ENCODE measurements at regions not wholly inside any gene's neighbourhood (a gene's known extent, or its start where the extent isn't known, plus 50 kb on each side); places are given as distances from the start of the nearest gene placed in this dataset.

GRCh38 chr5:18111906-18112465, 477.7 kb downstream of the TAF11L14 start:
- no peak for DNase-seq (ENCODE audit: low spot score)

- peak; percentile 24 for DNase-seq (ENCODE audit: low spot score)
These were observed 479.5 kb downstream of the TAF11L14 start for GRCh38 chr5:18113721-18114120.

GRCh38 chr5:18114151-18114757, 480.0 kb downstream of the TAF11L14 start:
- DNase-seq (ENCODE audit: low spot score): no peak

- DNase-seq (ENCODE audit: low spot score): no peak
These were observed 483.7 kb downstream of the TAF11L14 start for GRCh38 chr5:18117968-18118367.

- no peak for DNase-seq (ENCODE audit: low spot score)
These were observed 485.0 kb downstream of the TAF11L14 start for GRCh38 chr5:18119156-18119785.

GRCh38 chr5:18141222-18141621, 507.0 kb downstream of the TAF11L14 start:
- no peak for DNase-seq (ENCODE audit: low spot score)

GRCh38 chr5:18142831-18143230, 508.6 kb downstream of the TAF11L14 start:
- no peak for DNase-seq (ENCODE audit: low spot score)

GRCh38 chr5:18152671-18153070, 518.4 kb downstream of the TAF11L14 start:
- no peak for DNase-seq (ENCODE audit: low spot score)

GRCh38 chr5:18158166-18158565, 523.9 kb downstream of the TAF11L14 start:
- DNase-seq (ENCODE audit: low spot score): no peak

- no peak for DNase-seq (ENCODE audit: low spot score)
These were observed 525.1 kb downstream of the TAF11L14 start for GRCh38 chr5:18159331-18159730.

GRCh38 chr5:18171684-18172083, 537.4 kb downstream of the TAF11L14 start:
- DNase-seq (ENCODE audit: low spot score): no peak

- DNase-seq (ENCODE audit: low spot score): no peak
These were observed 545.3 kb downstream of the TAF11L14 start for GRCh38 chr5:18179579-18179978.

GRCh38 chr5:18181575-18181974, 547.3 kb downstream of the TAF11L14 start:
- no peak for DNase-seq (ENCODE audit: low spot score)

- no peak for DNase-seq (ENCODE audit: low spot score)
These were observed 561.6 kb downstream of the TAF11L14 start for GRCh38 chr5:18195910-18196309.

- DNase-seq (ENCODE audit: low spot score): no peak
These were observed 563.5 kb downstream of the TAF11L14 start for GRCh38 chr5:18197734-18198133.

GRCh38 chr5:18202164-18202563, 567.9 kb downstream of the TAF11L14 start:
- no peak for DNase-seq (ENCODE audit: low spot score)

- no peak for DNase-seq (ENCODE audit: low spot score)
These were observed 569.0 kb downstream of the TAF11L14 start for GRCh38 chr5:18203296-18203695.

- DNase-seq (ENCODE audit: low spot score): no peak
These were observed 579.4 kb downstream of the TAF11L14 start for GRCh38 chr5:18213666-18214065.

GRCh38 chr5:18216016-18216415, 581.8 kb downstream of the TAF11L14 start:
- no peak for DNase-seq (ENCODE audit: low spot score)

GRCh38 chr5:18216729-18217128, 582.5 kb downstream of the TAF11L14 start:
- DNase-seq (ENCODE audit: low spot score): no peak

- DNase-seq (ENCODE audit: low spot score): no peak
These were observed 585.0 kb downstream of the TAF11L14 start for GRCh38 chr5:18219241-18219640.

- DNase-seq (ENCODE audit: low spot score): no peak
These were observed 586.4 kb downstream of the TAF11L14 start for GRCh38 chr5:18220631-18221030.

GRCh38 chr5:18236386-18236785, 602.1 kb downstream of the TAF11L14 start:
- DNase-seq (ENCODE audit: low spot score): no peak

- DNase-seq (ENCODE audit: low spot score): no peak
These were observed 604.1 kb downstream of the TAF11L14 start for GRCh38 chr5:18238321-18238720.

All from GM03348 (cell line).